GM21786 (cell line): ENCODE measurements at regions not wholly inside any gene's neighbourhood (a gene's known extent, or its start where the extent isn't known, plus 50 kb on each side); places are given as distances from the start of the nearest gene placed in this dataset.

Experiments used
- ATAC-seq: cut with Tn5 transposase; IDR thresholded peaks from one replicate; pipeline ENCODE4 v1.9.1; 2021; ENCODE audit not compliant: unreplicated experiment

DNA sequence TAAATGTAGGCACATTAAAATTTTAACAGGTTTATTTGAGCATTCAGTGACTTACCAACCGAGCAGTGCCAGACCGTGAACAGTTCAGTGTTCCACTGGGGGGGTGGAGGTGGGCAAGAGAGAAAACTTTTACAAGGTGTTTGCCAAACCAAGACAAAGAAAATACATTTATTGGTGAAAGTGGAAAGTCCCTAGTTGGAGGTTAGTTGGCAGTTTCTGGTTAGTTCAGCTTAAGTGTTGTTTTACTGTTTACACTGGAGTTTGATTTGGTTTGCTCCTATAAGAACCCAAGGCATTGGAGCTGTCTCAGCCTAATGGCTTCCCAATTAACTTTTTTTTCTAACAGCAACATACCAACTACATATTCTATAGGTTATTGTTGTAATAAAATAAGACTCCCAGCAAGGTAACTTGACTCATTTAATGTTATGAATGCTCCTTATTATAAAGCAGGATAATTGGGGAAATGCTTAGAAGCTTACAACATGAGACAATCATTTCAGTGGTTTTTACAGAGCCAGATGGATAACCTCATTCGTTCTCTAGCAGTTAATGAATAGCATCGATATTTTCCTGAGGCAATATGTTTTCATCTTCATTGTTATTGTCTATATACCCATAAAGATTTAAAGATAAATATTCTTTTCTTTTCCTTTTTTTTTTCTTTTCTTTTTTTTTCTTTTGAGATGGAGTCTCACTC is 115.8 kb downstream of the ETNK1 start:
- no peak for ATAC-seq

GRCh38 chr12:22743700-22744099 is 118.7 kb downstream of the ETNK1 start:
- ATAC-seq = no peak

DNA sequence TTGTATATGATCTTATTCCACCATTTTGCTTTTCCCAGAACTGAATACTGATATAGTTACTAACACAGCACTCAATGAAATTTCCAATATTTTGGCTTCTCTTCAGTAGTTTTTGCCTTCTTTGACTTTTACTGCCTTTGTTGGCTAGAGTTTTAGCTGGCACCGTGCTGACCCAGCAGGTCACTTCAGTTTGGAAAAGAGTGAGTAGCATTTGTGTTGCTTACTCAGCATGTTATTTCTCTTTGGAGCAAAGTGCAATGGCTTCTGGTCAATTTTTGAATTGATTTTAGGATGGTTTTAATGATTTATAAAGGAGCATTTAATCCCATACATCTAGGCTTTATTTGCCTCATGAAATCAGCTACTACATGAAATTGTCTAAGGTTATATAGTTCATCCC is 119.2 kb downstream of the ETNK1 start:
- ATAC-seq = no peak

GRCh38 chr12:22746720-22747119 is 121.7 kb downstream of the ETNK1 start:
- no peak for ATAC-seq

DNA sequence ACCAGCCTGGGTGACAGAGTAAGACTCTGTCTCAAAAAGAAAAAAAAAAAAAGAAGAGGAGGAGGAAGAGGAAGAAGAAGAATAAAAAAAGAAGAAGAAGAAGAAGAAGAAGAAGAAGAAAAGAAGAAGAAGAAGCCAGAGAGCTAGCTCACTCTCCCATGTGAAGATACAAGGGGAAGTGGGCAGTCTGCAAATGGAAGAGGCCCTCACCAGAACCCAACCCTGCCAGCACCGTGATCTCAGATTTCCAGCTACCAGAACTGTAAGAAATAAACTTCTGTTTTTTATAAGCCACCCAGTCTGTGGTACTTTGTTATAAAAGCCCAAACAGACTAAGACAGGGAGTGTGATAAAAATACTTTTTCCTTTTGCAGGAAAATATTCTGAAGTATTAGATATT is 130.7 kb downstream of the ETNK1 start:
- ATAC-seq = no peak

GRCh38 chr12:22759769-22760674 is 135.1 kb downstream of the ETNK1 start:
- no peak for ATAC-seq

DNA sequence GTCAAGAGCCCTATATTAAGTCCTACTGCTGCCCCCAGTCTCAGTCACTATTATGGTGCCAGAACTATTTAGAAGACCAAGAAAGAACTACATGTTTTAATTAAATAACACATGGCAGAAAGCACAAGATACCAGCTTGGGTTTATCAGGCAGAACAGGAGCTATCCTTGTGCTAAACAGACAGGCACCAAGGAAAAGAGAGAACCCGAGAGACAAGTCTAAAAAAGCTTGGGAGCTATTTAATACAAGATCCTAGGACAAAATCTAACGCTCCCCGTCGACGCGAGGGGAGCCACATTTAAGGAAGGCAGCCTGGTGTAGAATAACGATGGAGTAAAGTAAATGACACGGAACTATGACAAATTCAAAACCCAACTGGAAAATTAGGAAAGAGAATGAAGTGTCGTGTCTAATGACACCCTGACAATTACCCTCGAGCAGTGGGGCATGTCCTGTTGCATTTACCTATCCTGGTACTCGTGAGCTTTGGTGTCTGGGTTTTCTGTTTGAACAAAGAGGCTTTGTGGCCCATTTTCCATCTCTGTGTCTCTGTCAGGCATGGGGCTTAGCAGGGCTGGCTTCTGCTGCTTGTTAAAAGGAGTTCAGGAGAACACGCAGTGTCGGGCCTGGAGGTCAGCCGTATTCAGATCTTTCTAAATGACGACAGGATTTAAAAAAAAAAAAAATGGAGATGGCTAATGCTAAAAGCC is 140.6 kb downstream of the ETNK1 start:
- ATAC-seq = no peak

- no peak for ATAC-seq
Measured at GRCh38 chr12:22766911-22767420, 142.0 kb downstream of the ETNK1 start.

DNA sequence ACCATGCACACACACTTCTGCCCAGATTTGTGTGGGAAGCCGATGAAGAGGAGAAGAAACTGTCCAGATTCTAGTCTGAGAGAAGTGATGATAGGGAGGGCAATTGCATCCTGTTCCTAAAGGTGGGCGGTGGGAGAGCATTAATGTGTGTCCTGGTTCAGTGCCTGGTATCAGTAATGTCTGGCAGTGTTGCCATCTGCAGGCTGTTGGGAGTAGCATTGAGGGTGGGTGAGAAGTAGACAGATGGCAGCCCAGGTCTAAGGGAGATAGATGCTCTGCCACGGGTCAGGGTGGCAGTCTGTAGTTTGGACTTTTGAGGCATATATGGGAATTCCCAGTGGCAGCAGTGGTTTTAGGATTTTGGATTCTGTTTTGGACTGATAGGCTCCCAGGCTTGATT is 156.4 kb downstream of the ETNK1 start:
- ATAC-seq = no peak

DNA sequence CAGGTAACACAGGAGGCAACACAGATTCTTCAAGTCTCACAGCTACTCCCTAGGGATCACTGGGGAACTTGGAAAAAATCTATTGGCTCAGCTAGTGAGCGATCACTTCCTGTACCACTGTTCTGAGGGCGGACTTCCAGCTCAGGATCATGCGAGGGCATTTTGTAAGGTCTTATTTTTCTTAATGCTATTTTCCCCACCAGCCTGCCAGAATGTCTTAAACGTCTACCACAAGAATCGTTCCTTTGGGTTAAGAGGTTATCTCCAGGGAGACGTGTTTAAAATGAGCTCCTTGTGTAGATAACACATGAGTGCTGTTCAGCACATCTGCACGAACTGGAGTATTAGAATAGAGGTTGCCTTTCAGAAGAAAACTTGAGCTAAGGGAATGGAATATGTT is 162.6 kb downstream of the ETNK1 start:
- ATAC-seq = no peak

- ATAC-seq = no peak
Measured at GRCh38 chr12:22788913-22789312, 163.9 kb downstream of the ETNK1 start.

GRCh38 chr12:22792138-22792537 is 167.2 kb downstream of the ETNK1 start:
- ATAC-seq = no peak

DNA sequence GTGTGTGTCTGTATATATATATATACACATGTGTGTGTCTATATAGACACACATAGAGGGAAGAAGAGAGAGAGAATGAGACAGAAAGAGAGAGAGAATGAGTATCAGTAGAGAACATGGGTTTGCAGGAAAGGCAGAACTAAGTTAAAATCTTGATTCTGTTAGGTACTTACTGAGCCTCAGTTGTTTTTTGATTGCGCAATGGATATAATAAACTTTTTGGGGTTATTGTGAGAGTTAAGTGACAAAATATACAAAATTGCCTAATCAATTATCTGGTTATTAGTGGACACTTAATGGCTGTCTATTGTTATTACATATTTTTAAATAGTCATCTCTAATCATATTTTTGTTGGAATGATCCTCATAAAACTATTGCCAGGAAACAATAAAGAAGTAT is 169.0 kb downstream of the ETNK1 start:
- ATAC-seq = no peak

DNA sequence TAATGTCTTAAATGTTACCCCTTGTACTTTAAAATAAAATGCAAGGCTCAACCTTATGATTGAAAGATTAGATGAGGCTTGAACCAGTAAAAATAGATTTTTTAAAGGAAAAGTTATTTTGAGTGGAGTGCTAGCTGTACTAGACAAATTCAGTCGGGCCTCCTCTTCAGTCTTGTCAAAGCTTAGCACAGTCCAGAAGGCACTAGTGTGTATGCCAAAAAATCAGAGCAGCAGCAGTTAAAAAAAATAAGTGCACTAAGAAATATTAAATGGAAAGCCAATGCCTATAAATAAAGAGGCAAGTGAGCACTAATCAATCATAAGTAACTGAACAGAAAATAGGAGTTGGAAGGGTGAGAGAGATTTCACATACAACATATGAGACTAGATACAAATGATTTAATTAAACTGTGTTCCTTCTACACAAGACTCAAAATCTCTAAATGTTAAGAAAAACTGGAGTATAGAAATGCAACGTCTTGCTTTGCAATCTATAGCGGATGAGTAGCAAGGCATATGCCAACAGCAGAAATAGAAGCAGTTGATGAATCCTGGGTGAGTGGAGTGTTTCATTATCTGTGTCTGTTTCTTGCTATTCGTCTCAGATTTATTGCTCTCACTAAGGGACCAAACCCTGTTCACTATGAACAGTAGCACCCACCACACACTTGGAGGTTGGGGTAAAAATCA is 172.1 kb downstream of the ETNK1 start:
- ATAC-seq = no peak

- no peak for ATAC-seq
Measured at GRCh38 chr12:22797701-22798100, 172.7 kb downstream of the ETNK1 start.

DNA sequence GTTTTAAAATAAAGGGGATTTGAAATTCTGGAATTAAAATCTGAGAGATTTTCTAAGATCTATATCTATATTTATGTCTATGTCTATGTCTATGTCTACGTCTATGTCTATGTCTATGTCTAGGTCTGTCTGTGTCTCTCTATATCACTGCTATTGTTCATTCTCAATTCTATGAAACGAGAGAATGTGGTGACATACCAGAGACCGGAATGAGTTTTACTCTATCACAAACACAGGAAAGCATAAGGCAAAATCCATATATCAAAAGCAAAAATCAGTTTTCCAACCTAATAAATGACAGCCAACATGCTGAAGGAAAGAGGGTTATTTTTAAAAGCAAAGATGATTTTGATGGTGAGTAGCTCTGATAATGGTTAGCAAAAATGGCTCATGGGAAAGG is 173.1 kb downstream of the ETNK1 start:
- no peak for ATAC-seq

- ATAC-seq = no peak
Measured at GRCh38 chr12:22799503-22799902, 174.5 kb downstream of the ETNK1 start.

DNA sequence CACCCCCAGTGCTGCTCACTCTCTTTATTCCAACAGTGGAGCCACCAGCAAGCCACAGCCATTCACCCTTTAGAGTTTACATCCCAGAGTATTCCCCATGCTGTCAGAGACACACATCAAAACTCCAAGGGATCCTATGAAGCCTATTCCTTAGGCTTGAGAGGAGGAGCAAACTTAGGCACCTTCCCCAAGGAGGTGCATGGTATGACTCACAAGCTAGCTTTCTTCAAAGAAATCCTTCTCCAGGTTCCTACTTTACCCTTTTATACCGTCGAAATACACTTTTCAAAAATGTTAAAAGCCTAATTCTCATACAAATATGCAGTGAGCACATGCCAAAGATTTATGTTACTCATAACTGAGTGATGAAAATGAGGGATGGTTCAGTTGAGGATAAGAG is 175.4 kb downstream of the ETNK1 start:
- no peak for ATAC-seq

- no peak for ATAC-seq
Measured at GRCh38 chr12:22802883-22803630, 178.1 kb downstream of the ETNK1 start.

DNA sequence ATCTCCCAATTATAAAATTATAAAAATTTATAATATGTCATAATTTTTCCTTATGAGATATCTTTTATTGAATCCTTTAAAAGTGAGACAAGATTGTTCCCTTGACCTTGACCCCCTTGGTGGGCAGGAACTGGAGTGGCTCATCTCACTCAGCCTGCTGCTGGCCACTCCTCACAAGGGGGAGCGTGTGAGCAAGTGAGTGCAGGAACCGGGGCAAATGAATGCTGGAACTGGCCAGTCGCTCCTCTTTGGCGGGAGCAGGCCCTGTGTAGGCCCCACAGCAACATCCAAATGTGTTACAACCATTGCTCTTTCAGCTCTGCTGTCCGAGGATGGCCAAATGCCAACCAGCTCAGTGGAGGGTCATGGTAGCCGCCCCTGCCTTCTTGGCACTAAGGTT is 178.8 kb downstream of the ETNK1 start:
- no peak for ATAC-seq
